ENCODE measurements at regions not wholly inside any gene's neighbourhood (a gene's known extent, or its start where the extent isn't known, plus 50 kb on each side); places are given as distances from the start of the nearest gene placed in this dataset.

GRCh38 chr3:43215663-43216275 lies 70.6 kb upstream of the SNRK start:
- TF ChIP-seq CTCF (IDR thresholded peaks at IDR 0.05; ENCODE audit: control insufficient read depth, extremely low read depth, insufficient read depth): no peak
- no peak for DNase-seq (ENCODE audit: low read depth)
- H3K4me3 ChIP-seq (ENCODE audit: low read depth, low read length): no peak overlapping the region

GRCh38 chr3:43215138-43215537 lies 71.2 kb upstream of the SNRK start:
- TF ChIP-seq CTCF (IDR thresholded peaks at IDR 0.05; ENCODE audit: control insufficient read depth, extremely low read depth, insufficient read depth): no peak
- H3K4me3 ChIP-seq (ENCODE audit: low read depth, low read length): no peak overlapping the region
- no peak for DNase-seq (ENCODE audit: low read depth)

- DNase-seq (ENCODE audit: low read depth): peak; percentile 32
- H3K4me3 ChIP-seq (ENCODE audit: low read depth, low read length): no peak overlapping the region
- TF ChIP-seq CTCF (IDR thresholded peaks at IDR 0.05; ENCODE audit: control insufficient read depth, extremely low read depth, insufficient read depth): no peak
Measured at GRCh38 chr3:43214616-43215015, 71.7 kb upstream of the SNRK start.

GRCh38 chr3:43213631-43214030 lies 72.7 kb upstream of the SNRK start:
- TF ChIP-seq CTCF (IDR thresholded peaks at IDR 0.05; ENCODE audit: control insufficient read depth, extremely low read depth, insufficient read depth): no peak
- H3K4me3 ChIP-seq (ENCODE audit: low read depth, low read length): no peak overlapping the region
- DNase-seq (ENCODE audit: low read depth): no peak

- H3K4me3 ChIP-seq (ENCODE audit: low read depth, low read length): no peak overlapping the region
- no peak for TF ChIP-seq CTCF (IDR thresholded peaks at IDR 0.05; ENCODE audit: control insufficient read depth, extremely low read depth, insufficient read depth)
- no peak for DNase-seq (ENCODE audit: low read depth)
Measured at GRCh38 chr3:43212914-43213611, 73.3 kb upstream of the SNRK start.

GRCh38 chr3:43211681-43212080 lies 74.7 kb upstream of the SNRK start:
- DNase-seq (ENCODE audit: low read depth): no peak
- no peak for TF ChIP-seq CTCF (IDR thresholded peaks at IDR 0.05; ENCODE audit: control insufficient read depth, extremely low read depth, insufficient read depth)
- H3K4me3 ChIP-seq (ENCODE audit: low read depth, low read length): no peak overlapping the region

Measured in LNCaP clone FGC (cell line).